ENCODE measurements at regions not wholly inside any gene's neighbourhood (a gene's known extent, or its start where the extent isn't known, plus 50 kb on each side); places are given as distances from the start of the nearest gene placed in this dataset.

DNA sequence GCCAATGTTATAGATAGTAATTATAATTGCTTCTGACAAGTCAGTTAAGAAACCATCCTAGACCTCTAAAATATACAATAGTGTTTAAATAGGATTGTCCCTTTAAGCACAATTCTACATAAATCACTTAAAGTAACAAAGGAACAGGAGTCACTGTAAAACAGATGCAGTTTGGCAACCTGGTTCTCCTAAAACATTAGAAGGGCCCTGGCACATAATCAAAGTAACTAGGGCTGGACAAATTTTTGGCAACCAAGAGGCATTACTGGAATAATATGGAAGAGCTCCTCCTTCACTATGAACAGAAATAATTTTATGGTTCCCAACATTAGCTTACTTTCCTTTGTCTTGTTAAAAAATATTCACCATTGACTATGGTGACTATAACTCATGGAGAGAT is 75.0 kb upstream of the CCDC160 start:
- CTCF ChIA-PET (ENCODE audit: low intra/inter-chr PET ratio): no interaction called here
- Histone ChIP-seq H2AFZ (ENCODE audit: low read depth, low read length) (no peak overlapping the region), H3K27me3 (ENCODE audit: control insufficient read depth in 2 of 2, insufficient read depth in 2 of 2, low read length in 2 of 2) (no peaks in the 10 kb centered on the region), H3K4me2 (ENCODE audit: insufficient read depth, low read length) (no peak overlapping the region), H3K79me2 (ENCODE audit: control insufficient read depth, insufficient read depth, low read length) (no peaks in the 10 kb centered on the region), H3K27ac (ENCODE audit: extremely low read depth, low read depth, low read length) (no peak overlapping the region), H4K20me1 (replicated peaks; ENCODE audit: control insufficient read depth, insufficient read depth, low read length) (no peaks in the 10 kb centered on the region), H3K36me3 (ENCODE audit: control insufficient read depth, insufficient read depth, low read length) (no peaks in the 10 kb centered on the region), H3K4me3 (no peak overlapping the region), H3K9me1 (ENCODE audit: control insufficient read depth, insufficient read depth, low read length) (no peaks in the 10 kb centered on the region), H3K9me3 (replicated peaks; ENCODE audit: control insufficient read depth, insufficient read depth, low read depth, low read length) (no peaks in the 10 kb centered on the region), H3K4me1 (replicated peaks in 1 of 2; ENCODE audit: control insufficient read depth in 2 of 2, insufficient read depth in 2 of 2, low read length in 2 of 2) (no peaks in the 10 kb centered on the region), H3K9ac (ENCODE audit: insufficient read depth in 1 of 2, low read depth in 2 of 2, low read length in 2 of 2) (no peak overlapping the region)
- intact Hi-C loops (cut with micrococcal nuclease) (no loop called here), in situ Hi-C loops (cut with MboI) (no loop called here)
- POLR2A ChIA-PET: no interaction called here
- no peak for DNase-seq (ENCODE audit: extremely low read depth in 1 of 4, low spot score in 3 of 4)
- no peak for FAIRE-seq
- TF ChIP-seq, protein P1, sequence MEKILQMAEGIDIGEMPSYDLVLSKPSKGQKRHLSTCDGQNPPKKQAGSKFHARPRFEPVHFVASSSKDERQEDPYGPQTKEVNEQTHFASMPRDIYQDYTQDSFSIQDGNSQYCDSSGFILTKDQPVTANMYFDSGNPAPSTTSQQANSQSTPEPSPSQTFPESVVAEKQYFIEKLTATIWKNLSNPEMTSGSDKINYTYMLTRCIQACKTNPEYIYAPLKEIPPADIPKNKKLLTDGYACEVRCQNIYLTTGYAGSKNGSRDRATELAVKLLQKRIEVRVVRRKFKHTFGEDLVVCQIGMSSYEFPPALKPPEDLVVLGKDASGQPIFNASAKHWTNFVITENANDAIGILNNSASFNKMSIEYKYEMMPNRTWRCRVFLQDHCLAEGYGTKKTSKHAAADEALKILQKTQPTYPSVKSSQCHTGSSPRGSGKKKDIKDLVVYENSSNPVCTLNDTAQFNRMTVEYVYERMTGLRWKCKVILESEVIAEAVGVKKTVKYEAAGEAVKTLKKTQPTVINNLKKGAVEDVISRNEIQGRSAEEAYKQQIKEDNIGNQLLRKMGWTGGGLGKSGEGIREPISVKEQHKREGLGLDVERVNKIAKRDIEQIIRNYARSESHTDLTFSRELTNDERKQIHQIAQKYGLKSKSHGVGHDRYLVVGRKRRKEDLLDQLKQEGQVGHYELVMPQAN (IDR thresholded peaks at IDR 0.05; ENCODE audit: borderline replicate concordance): no peak
- no peak for ATAC-seq
- no TSS peak for BruUV-seq (replicated peaks)

DNA sequence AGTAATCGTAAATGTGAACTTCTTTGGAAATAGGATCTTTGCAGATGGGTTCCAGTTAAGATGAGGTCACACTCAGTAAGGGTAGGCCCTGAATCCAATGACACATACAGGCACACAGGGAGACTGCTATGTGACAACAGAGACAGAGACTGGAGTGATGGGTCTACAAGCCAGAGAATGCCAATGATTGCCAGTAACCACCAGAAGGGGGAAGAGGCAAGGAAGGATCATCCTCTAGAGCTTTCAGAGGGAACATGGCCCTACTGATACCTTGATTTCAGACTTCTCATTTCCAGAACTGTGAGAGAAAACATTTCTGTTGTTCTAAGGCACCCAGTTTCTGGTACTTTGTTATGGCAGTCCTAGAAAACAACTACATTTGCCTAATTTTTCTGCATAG is 73.1 kb upstream of the CCDC160 start:
- WGBS (ENCODE audit: insufficient coverage, low coverage, missing lambda C conversion rate): 0% methylated on average over 1 of the region's 1 CpG
- no peaks in the 10 kb centered on the region for H3K79me2 ChIP-seq (ENCODE audit: control insufficient read depth, insufficient read depth, low read length)
- ATAC-seq: no peak
- H3K4me2 ChIP-seq (ENCODE audit: insufficient read depth, low read length): no peak overlapping the region
- H3K4me1 ChIP-seq (replicated peaks in 1 of 2; ENCODE audit: control insufficient read depth in 2 of 2, insufficient read depth in 2 of 2, low read length in 2 of 2): no peaks in the 10 kb centered on the region
- no peak for TF ChIP-seq HDAC6 (IDR thresholded peaks at IDR 0.05; ENCODE audit: low read depth, low read length)
- TF ChIP-seq KHSRP (IDR thresholded peaks at IDR 0.05): no peak
- no peak for TF ChIP-seq PHTF2 (CRISPR knock-in tag; IDR thresholded peaks at IDR 0.05)
- no peak for TF ChIP-seq KAT7 (CRISPR knock-in tag; IDR thresholded peaks at IDR 0.05; ENCODE audit: borderline replicate concordance)
- no peak for TF ChIP-seq PHB (CRISPR knock-in tag; IDR thresholded peaks at IDR 0.05)
- TF ChIP-seq MECOM (CRISPR knock-in tag; IDR thresholded peaks at IDR 0.05): no peak
- no peak for TF ChIP-seq GABPA (tag; conservative IDR thresholded peaks at IDR 0.05; ENCODE audit: low read depth)
- no peak for TF ChIP-seq CHD1 (IDR thresholded peaks at IDR 0.05; ENCODE audit: low read length)
- no peak for TF ChIP-seq BRD9 (IDR thresholded peaks at IDR 0.05; ENCODE audit: low read depth, partially characterized antibody)
- no peak for TF ChIP-seq TAF7 (tag; IDR thresholded peaks at IDR 0.05)
- no peak for TF ChIP-seq ZFPM2 (CRISPR knock-in tag; IDR thresholded peaks at IDR 0.05)
- no peak for TF ChIP-seq CHD4 (IDR thresholded peaks at IDR 0.05; ENCODE audit: insufficient read depth, insufficient replicate concordance, low read depth, low read length, poor library complexity, severe bottlenecking)
- no peak overlapping the region for H3K27ac ChIP-seq (ENCODE audit: extremely low read depth, low read depth, low read length)
- H3K27me3 ChIP-seq (ENCODE audit: control insufficient read depth in 2 of 2, insufficient read depth in 2 of 2, low read length in 2 of 2): no peaks in the 10 kb centered on the region; a peak in 1 of 5 replicates
- no peaks in the 10 kb centered on the region for H3K9me3 ChIP-seq (replicated peaks; ENCODE audit: control insufficient read depth, insufficient read depth, low read depth, low read length)
- in situ Hi-C loops (cut with MboI): no loop called here
- H3K9me1 ChIP-seq (ENCODE audit: control insufficient read depth, insufficient read depth, low read length): no peaks in the 10 kb centered on the region
- no peak overlapping the region for H3K9ac ChIP-seq (ENCODE audit: insufficient read depth in 1 of 2, low read depth in 2 of 2, low read length in 2 of 2)
- ChIA-PET POLR2A (no interaction called here), CTCF (ENCODE audit: low intra/inter-chr PET ratio) (no interaction called here)
- no peaks in the 10 kb centered on the region for H3K36me3 ChIP-seq (ENCODE audit: control insufficient read depth, insufficient read depth, low read length)
- no peaks in the 10 kb centered on the region for H4K20me1 ChIP-seq (replicated peaks; ENCODE audit: control insufficient read depth, insufficient read depth, low read length)
- DNase-seq (ENCODE audit: extremely low read depth in 1 of 4, low spot score in 3 of 4): no peak
- intact Hi-C loops (cut with micrococcal nuclease): no loop called here
- no peak overlapping the region for H3K4me3 ChIP-seq
- no peak overlapping the region for H2AFZ ChIP-seq (ENCODE audit: low read depth, low read length)
- FAIRE-seq: no peak
- no TSS peak for BruUV-seq (replicated peaks)

Measured in K562 (cell line).